KMS-11 (cell line): ENCODE measurements at regions not wholly inside any gene's neighbourhood (a gene's known extent, or its start where the extent isn't known, plus 50 kb on each side); places are given as distances from the start of the nearest gene placed in this dataset.

Experiments
- H2AFZ ChIP-seq: fragments of 200-600 bp; sonication (generic); 2 replicates; pipeline ENCODE4 v1.6.1; 2016; ENCODE audit warnings: antibody characterized with exemption, mixed run types, low read depth
- H3K27ac ChIP-seq: fragments of 200-600 bp; sonication (generic); 2 replicates; pipeline ENCODE4 v1.6.1; 2016; ENCODE audit warnings: mild to moderate bottlenecking, mixed run types
- H3K27me3 ChIP-seq: fragments of 200-600 bp; sonication (generic); 2 replicates; pipeline ENCODE4 v1.6.1; 2017; ENCODE audit warnings: mild to moderate bottlenecking, low read depth, mixed run types, moderate library complexity; ENCODE audit not compliant: insufficient read depth
- H3K36me3 ChIP-seq: fragments of 200-600 bp; sonication (generic); 2 replicates; pipeline ENCODE4 v1.6.1; 2017; ENCODE audit warnings: mild to moderate bottlenecking, mixed run types; ENCODE audit not compliant: insufficient read depth
- H3K4me1 ChIP-seq: fragments of 200-600 bp; sonication (generic); 2 replicates; pipeline ENCODE4 v1.6.1; 2016; ENCODE audit warnings: mild to moderate bottlenecking, low read depth, mixed run types; ENCODE audit not compliant: poor library complexity, severe bottlenecking
- H3K4me2 ChIP-seq: fragments of 200-600 bp; sonication (generic); 2 replicates; pipeline ENCODE4 v1.7.0; 2016; ENCODE audit warnings: mild to moderate bottlenecking, mixed run types
- H3K4me3 ChIP-seq: fragments of 200-600 bp; sonication (generic); IDR thresholded peaks from 2 replicates; pipeline ENCODE4 v1.6.1; 2017; ENCODE audit warnings: low read depth, low read length, mixed read lengths; ENCODE audit not compliant: insufficient read depth
- H3K79me2 ChIP-seq: fragments of 200-600 bp; sonication (generic); 2 replicates; pipeline ENCODE4 v1.6.1; 2016; ENCODE audit warnings: low read depth, mixed run types; ENCODE audit not compliant: insufficient read depth
- H3K9ac ChIP-seq: fragments of 200-600 bp; sonication (generic); 2 replicates; pipeline ENCODE4 v1.6.1; 2016; ENCODE audit warnings: mild to moderate bottlenecking, mixed run types
- H4K20me1 ChIP-seq: fragments of 200-600 bp; sonication (generic); 2 replicates; pipeline ENCODE4 v1.6.1; 2016; ENCODE audit warnings: mild to moderate bottlenecking, mixed run types; ENCODE audit not compliant: insufficient read depth
- CTCF ChIP-seq: fragments of 200-600 bp; sonication (generic); conservative IDR thresholded peaks from 2 replicates; pipeline ENCODE4 v1.6.1; 2017; ENCODE audit warnings: low read depth, mild to moderate bottlenecking, antibody characterized with exemption, low read length, moderate library complexity, mixed read lengths

GRCh38 chr13:40409278-40409677, 257.2 kb downstream of the FOXO1 start:
- Histone ChIP-seq H3K4me1 (no peaks in the 10 kb centered on the region), H3K36me3 (no peaks in the 10 kb centered on the region), H4K20me1 (no peaks in the 10 kb centered on the region), H3K4me2 (no peak overlapping the region), H3K27me3 (no peaks in the 10 kb centered on the region), H3K9ac (no peak overlapping the region), H3K79me2 (no peaks in the 10 kb centered on the region), H2AFZ (no peak overlapping the region), H3K4me3 (no peak overlapping the region), H3K27ac (no peak overlapping the region)
- no peak for TF ChIP-seq CTCF

DNA sequence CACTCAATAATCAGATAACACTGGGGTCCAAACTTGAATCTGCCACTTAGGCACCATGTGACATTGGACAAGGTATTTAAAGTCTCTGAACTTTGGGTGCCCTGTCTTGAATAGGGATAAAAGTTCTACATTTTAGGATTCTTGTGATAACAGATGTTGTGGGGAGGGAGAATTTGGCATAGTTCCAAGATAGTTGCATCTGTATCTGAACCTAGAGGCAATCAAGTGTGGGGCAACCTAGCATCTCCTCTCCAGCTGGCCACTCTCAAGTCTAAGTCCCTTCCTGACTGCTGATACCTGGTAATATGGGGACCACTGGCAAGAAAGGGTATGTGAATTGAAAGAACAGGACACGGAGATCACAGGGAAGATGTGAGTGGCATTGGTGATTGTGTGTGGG, 256.1 kb downstream of the FOXO1 start:
- Histone ChIP-seq H4K20me1 (no peaks in the 10 kb centered on the region), H3K4me1 (no peaks in the 10 kb centered on the region), H3K27me3 (no peaks in the 10 kb centered on the region), H3K4me3 (no peak overlapping the region), H3K4me2 (no peak overlapping the region), H2AFZ (no peak overlapping the region), H3K79me2 (no peaks in the 10 kb centered on the region), H3K27ac (no peak overlapping the region), H3K9ac (no peak overlapping the region), H3K36me3 (no peaks in the 10 kb centered on the region)
- TF ChIP-seq CTCF, result no peak

DNA sequence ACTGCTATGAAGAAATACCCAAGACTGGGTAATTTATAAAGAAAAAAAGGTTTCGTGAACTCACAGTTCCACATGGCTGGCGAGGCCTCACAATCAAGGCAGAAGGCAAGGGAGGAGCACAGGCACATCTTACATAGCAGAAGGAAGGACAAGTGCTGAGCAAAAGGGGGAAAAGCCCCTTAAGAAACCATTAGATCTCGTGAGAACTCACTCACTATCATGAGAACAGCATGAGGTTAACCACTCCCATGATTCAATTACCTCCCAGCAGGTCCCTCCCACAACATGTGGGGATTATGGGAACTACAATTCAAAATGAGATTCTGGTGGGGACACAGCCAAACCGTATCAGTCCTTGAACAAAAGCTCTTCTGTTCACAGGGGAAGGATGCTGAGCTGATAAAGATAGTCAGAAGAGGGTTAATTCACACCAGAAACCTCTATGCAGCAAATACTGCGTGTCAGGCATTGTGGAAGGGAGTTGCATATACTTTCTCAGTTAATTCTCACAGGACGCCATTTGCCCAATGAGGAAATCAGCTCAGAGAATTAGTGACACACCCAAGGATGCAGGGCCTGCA, 246.2 kb downstream of the FOXO1 start:
- H3K4me2 ChIP-seq, result no peak overlapping the region
- no peak overlapping the region for H2AFZ ChIP-seq
- H3K36me3 ChIP-seq, result no peaks in the 10 kb centered on the region
- no peaks in the 10 kb centered on the region for H3K79me2 ChIP-seq
- H3K4me1 ChIP-seq, result no peaks in the 10 kb centered on the region
- no peak overlapping the region for H3K27ac ChIP-seq
- no peak overlapping the region for H3K4me3 ChIP-seq
- no peaks in the 10 kb centered on the region for H3K27me3 ChIP-seq
- H3K9ac ChIP-seq, result no peak overlapping the region
- no peak for TF ChIP-seq CTCF
- H4K20me1 ChIP-seq, result no peaks in the 10 kb centered on the region

GRCh38 chr13:40422588-40423235, 243.7 kb downstream of the FOXO1 start:
- H3K27me3 ChIP-seq, result no peaks in the 10 kb centered on the region
- H3K36me3 ChIP-seq, result no peaks in the 10 kb centered on the region
- no peaks in the 10 kb centered on the region for H3K4me1 ChIP-seq
- TF ChIP-seq CTCF, result no peak
- no peak overlapping the region for H3K4me2 ChIP-seq
- H3K79me2 ChIP-seq, result no peaks in the 10 kb centered on the region
- H4K20me1 ChIP-seq, result no peaks in the 10 kb centered on the region
- no peak overlapping the region for H3K9ac ChIP-seq
- H3K27ac ChIP-seq, result no peak overlapping the region
- no peak overlapping the region for H2AFZ ChIP-seq
- H3K4me3 ChIP-seq, result no peak overlapping the region
